H9 (cell line): ENCODE measurements at regions not wholly inside any gene's neighbourhood (a gene's known extent, or its start where the extent isn't known, plus 50 kb on each side); places are given as distances from the start of the nearest gene placed in this dataset.

ENCODE experiments used
- DNase-seq: peaks from one replicate; pipeline ENCODE4 v3.0.0-alpha.2; 2017
- H2AFZ ChIP-seq: one replicate; pipeline ENCODE4 v1.6.1; 2013; ENCODE audit warnings: mild to moderate bottlenecking, low read length, control low read depth, moderate library complexity
- H2AK5ac ChIP-seq: 2 replicates; pipeline ENCODE4 v1.6.1; 2013; ENCODE audit warnings: low read length, control low read depth, mixed read lengths; ENCODE audit not compliant: insufficient read length
- H2BK120ac ChIP-seq: one replicate; pipeline ENCODE4 v1.6.1; 2013; ENCODE audit warnings: low read depth, mild to moderate bottlenecking, low read length, control low read depth, inconsistent platforms; ENCODE audit not compliant: poor library complexity, severe bottlenecking
- H2BK12ac ChIP-seq: 2 replicates; pipeline ENCODE4 v1.6.1; 2013; ENCODE audit warnings: low read length, control low read depth, mixed read lengths, low read depth; ENCODE audit not compliant: insufficient read length
- H2BK15ac ChIP-seq: 2 replicates; pipeline ENCODE4 v1.6.1; 2013; ENCODE audit warnings: low read depth, low read length, control low read depth
- H2BK20ac ChIP-seq: one replicate; pipeline ENCODE4 v1.6.1; 2013; ENCODE audit warnings: low read depth, mild to moderate bottlenecking, low read length, control low read depth, inconsistent platforms; ENCODE audit not compliant: poor library complexity, severe bottlenecking
- H2BK5ac ChIP-seq: 2 replicates; pipeline ENCODE4 v1.6.1; 2013; ENCODE audit warnings: low read length, control low read depth, mixed read lengths; ENCODE audit not compliant: insufficient read length
- H3K14ac ChIP-seq: 2 replicates; pipeline ENCODE4 v1.6.1; 2013; ENCODE audit warnings: low read length, control low read depth; ENCODE audit not compliant: insufficient read depth
- H3K18ac ChIP-seq: 2 replicates; pipeline ENCODE4 v1.6.1; 2013; ENCODE audit warnings: low read depth, mild to moderate bottlenecking, mixed read lengths, low read length, control low read depth; ENCODE audit not compliant: insufficient read length
- H3K23ac ChIP-seq: 2 replicates; pipeline ENCODE4 v1.6.1; 2013; ENCODE audit warnings: low read length, control low read depth, mixed read lengths, low read depth; ENCODE audit not compliant: insufficient read length
- H3K23me2 ChIP-seq: 2 replicates; pipeline ENCODE4 v1.6.1; 2013; ENCODE audit warnings: low read depth, mild to moderate bottlenecking, mixed read lengths, low read length, control low read depth; ENCODE audit not compliant: insufficient read length, poor library complexity, severe bottlenecking
- H3K27ac ChIP-seq: 2 replicates; pipeline ENCODE4 v1.5.1; 2013; ENCODE audit warnings: low read length, control low read depth, mixed read lengths, low read depth; ENCODE audit not compliant: insufficient read length
- H3K27me3 ChIP-seq: 2 replicates; pipeline ENCODE4 v1.6.1; 2013; ENCODE audit warnings: low read length, control low read depth, inconsistent platforms; ENCODE audit not compliant: insufficient read depth
- H3K4ac ChIP-seq: 2 replicates; pipeline ENCODE4 v1.6.1; 2013; ENCODE audit warnings: low read depth, mild to moderate bottlenecking, control low read depth, inconsistent platforms, low read length, moderate library complexity
- H3K4me1 ChIP-seq: 2 replicates; pipeline ENCODE4 v1.6.1; 2013; ENCODE audit warnings: low read length, control low read depth, inconsistent platforms; ENCODE audit not compliant: insufficient read depth
- H3K4me2 ChIP-seq: 2 replicates; pipeline ENCODE4 v1.6.1; 2013; ENCODE audit warnings: low read length, control low read depth, mixed read lengths; ENCODE audit not compliant: insufficient read length, insufficient read depth
- H3K56ac ChIP-seq: 2 replicates; pipeline ENCODE4 v1.6.1; 2013; ENCODE audit warnings: low read depth, mild to moderate bottlenecking, mixed read lengths, low read length, control low read depth; ENCODE audit not compliant: insufficient read length
- H3K79me1 ChIP-seq: 2 replicates; pipeline ENCODE4 v1.6.1; 2013; ENCODE audit warnings: low read depth, mild to moderate bottlenecking, moderate library complexity, low read length, control low read depth, inconsistent platforms; ENCODE audit not compliant: insufficient read depth, poor library complexity, severe bottlenecking
- H3K79me2 ChIP-seq: 2 replicates; pipeline ENCODE4 v1.6.1; 2013; ENCODE audit warnings: low read length, control low read depth, inconsistent platforms; ENCODE audit not compliant: insufficient read depth
- H3K9ac ChIP-seq: 2 replicates; pipeline ENCODE4 v1.6.1; 2013; ENCODE audit warnings: low read length, control low read depth, mixed read lengths; ENCODE audit not compliant: insufficient read length; ENCODE audit errors: extremely low read depth
- H3K9me3 ChIP-seq: one replicate; pipeline ENCODE4 v1.6.1; 2013; ENCODE audit warnings: low read depth, low read length, inconsistent platforms; ENCODE audit not compliant: control insufficient read depth
- H3T11ph ChIP-seq: one replicate; pipeline ENCODE4 v1.6.1; 2013; ENCODE audit warnings: mild to moderate bottlenecking, low read length, control low read depth, inconsistent platforms
- H4K20me1 ChIP-seq: one replicate; pipeline ENCODE4 v1.6.1; 2013; ENCODE audit not compliant: control insufficient read depth, insufficient read length, insufficient read depth
- H4K5ac ChIP-seq: 2 replicates; pipeline ENCODE4 v1.6.1; 2013; ENCODE audit warnings: low read depth, mild to moderate bottlenecking, mixed read lengths, low read length, control low read depth; ENCODE audit not compliant: insufficient read length
- H4K8ac ChIP-seq: replicated peaks from 2 replicates; pipeline ENCODE4 v1.6.1; 2013; ENCODE audit warnings: low read length, control low read depth, mixed read lengths, low read depth; ENCODE audit not compliant: insufficient read length
- H4K91ac ChIP-seq: 2 replicates; pipeline ENCODE4 v1.6.1; 2013; ENCODE audit warnings: low read depth, mild to moderate bottlenecking, moderate library complexity, mixed read lengths, low read length, control low read depth; ENCODE audit not compliant: insufficient read length
- H3K27ac Mint-ChIP-seq, 3 experiments: 2 replicates in 2 of 3; 3 replicates in 1 of 3; pipeline ENCODE4 v1.8.0; 2020 to 2021; ENCODE audit warnings: mixed read lengths in 3 of 3, mild to moderate bottlenecking in 1 of 3, moderate library complexity in 1 of 3
- H3K27me3 Mint-ChIP-seq: 2 replicates; pipeline ENCODE4 v1.8.0; 2021; ENCODE audit warnings: low read depth, mild to moderate bottlenecking, moderate library complexity, mixed read lengths
- H3K36me3 Mint-ChIP-seq, 3 experiments: 2 replicates in 2 of 3; 3 replicates in 1 of 3; pipeline ENCODE4 v1.8.0; 2020 to 2021; ENCODE audit warnings: low read depth in 3 of 3, mixed read lengths in 3 of 3; ENCODE audit not compliant: insufficient read depth in 1 of 3
- H3K4me1 Mint-ChIP-seq, 2 experiments: 2 replicates each; pipeline ENCODE4 v1.8.0; 2020; ENCODE audit warnings: mixed read lengths in 2 of 2
- H3K4me3 Mint-ChIP-seq, 2 experiments: 2 replicates in 1 of 2; 3 replicates in 1 of 2; pipeline ENCODE4 v1.8.0; 2020 to 2021; ENCODE audit warnings: mild to moderate bottlenecking in 2 of 2, mixed read lengths in 2 of 2, moderate library complexity in 1 of 2
- H3K9me3 Mint-ChIP-seq, 2 experiments: 2 replicates in 1 of 2; 3 replicates in 1 of 2; pipeline ENCODE4 v1.8.0; 2020; ENCODE audit warnings: mild to moderate bottlenecking in 2 of 2, mixed read lengths in 2 of 2, moderate library complexity in 1 of 2
- WGBS: extraction: QIAGEN DNeasy Blood & Tissue Kit; methylation state at CpG from one replicate; pipeline ENCODE4 v1.1.7; 2013; ENCODE audit warnings: missing lambda C conversion rate, low lambda C conversion rate, mixed read lengths; ENCODE audit not compliant: insufficient read length; ENCODE audit errors: extremely low coverage; 5-methylcytosine and 5-hydroxymethylcytosine counted together
- TF ChIP-seq, protein P1 (sequence below): fragments of 200-600 bp; sonication (generic); conservative IDR thresholded peaks from 3 replicates; pipeline ENCODE4 v1.8.0; 2021; ENCODE audit warnings: antibody characterized with exemption, mild to moderate bottlenecking

DNA sequence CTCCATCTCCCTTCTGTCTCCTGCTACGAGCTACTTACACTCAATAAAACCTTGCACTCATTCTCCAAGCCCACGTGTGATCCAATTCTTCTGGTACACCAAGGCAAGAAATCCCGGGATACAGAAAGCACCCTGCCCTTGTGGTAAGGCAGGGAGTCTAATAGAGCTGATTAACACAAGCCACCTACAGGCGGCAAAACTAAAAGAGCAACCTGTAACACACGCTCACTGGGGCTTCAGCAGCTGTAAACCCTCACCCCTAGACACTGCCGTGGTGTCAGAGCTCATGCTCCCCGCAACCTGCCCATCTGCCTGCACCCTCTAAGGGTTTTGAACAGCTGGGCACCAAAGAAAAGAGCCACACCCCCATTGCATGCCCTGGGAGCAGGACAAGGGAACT, 755.4 kb upstream of the HTR2C start:
- Mint-ChIP-seq H3K27me3 (no peaks in the 10 kb centered on the region), H3K36me3 (peaks cover 27 to 57% (median 48%) of the 10 kb centered on the region in 3 experiments), H3K4me3 (no peak overlapping the region), H3K27ac (peak overlapping the region in 2 of 3 experiments; percentile 36 to 79; a peak in 4 of 7 replicates), H3K4me1 (peaks cover 25 to 26% of the 10 kb centered on the region in 2 experiments), H3K9me3 (peaks cover 5 to 10% of the 10 kb centered on the region in 2 experiments)
- H2AFZ ChIP-seq = no peak overlapping the region
- H2BK120ac ChIP-seq = no peak overlapping the region
- H4K20me1 ChIP-seq = no peaks in the 10 kb centered on the region
- no peak overlapping the region for H4K8ac ChIP-seq
- no peaks in the 10 kb centered on the region for H3K9me3 ChIP-seq
- H3K14ac ChIP-seq = no peak overlapping the region
- H3K9ac ChIP-seq = no peak overlapping the region
- H2BK5ac ChIP-seq = no peak overlapping the region
- no peaks in the 10 kb centered on the region for H3K27me3 ChIP-seq
- H3K4me2 ChIP-seq = no peak overlapping the region
- no peak overlapping the region for H2AK5ac ChIP-seq
- H3T11ph ChIP-seq = no peak overlapping the region
- TF ChIP-seq, protein P1, sequence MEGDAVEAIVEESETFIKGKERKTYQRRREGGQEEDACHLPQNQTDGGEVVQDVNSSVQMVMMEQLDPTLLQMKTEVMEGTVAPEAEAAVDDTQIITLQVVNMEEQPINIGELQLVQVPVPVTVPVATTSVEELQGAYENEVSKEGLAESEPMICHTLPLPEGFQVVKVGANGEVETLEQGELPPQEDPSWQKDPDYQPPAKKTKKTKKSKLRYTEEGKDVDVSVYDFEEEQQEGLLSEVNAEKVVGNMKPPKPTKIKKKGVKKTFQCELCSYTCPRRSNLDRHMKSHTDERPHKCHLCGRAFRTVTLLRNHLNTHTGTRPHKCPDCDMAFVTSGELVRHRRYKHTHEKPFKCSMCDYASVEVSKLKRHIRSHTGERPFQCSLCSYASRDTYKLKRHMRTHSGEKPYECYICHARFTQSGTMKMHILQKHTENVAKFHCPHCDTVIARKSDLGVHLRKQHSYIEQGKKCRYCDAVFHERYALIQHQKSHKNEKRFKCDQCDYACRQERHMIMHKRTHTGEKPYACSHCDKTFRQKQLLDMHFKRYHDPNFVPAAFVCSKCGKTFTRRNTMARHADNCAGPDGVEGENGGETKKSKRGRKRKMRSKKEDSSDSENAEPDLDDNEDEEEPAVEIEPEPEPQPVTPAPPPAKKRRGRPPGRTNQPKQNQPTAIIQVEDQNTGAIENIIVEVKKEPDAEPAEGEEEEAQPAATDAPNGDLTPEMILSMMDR = peak; percentile 42; the same call in 2 of the 3 replicates
- no peak overlapping the region for H3K56ac ChIP-seq
- H3K23me2 ChIP-seq = no peaks in the 10 kb centered on the region
- peaks cover 5% of the 10 kb centered on the region; the same call in 1 of the 2 replicates for H3K4me1 ChIP-seq
- H3K79me2 ChIP-seq = no peaks in the 10 kb centered on the region
- no peak overlapping the region for H4K5ac ChIP-seq
- no peak overlapping the region for H3K27ac ChIP-seq
- H4K91ac ChIP-seq = no peak overlapping the region
- H2BK15ac ChIP-seq = no peak overlapping the region
- H2BK20ac ChIP-seq = no peak overlapping the region
- no CpG with 5 or more reads among the region's 7 CpGs for WGBS
- H3K4ac ChIP-seq = no peak overlapping the region
- no peak overlapping the region for H2BK12ac ChIP-seq
- no peak overlapping the region for H3K18ac ChIP-seq
- no peak overlapping the region for H3K23ac ChIP-seq
- DNase-seq = peak; percentile 42
- H3K79me1 ChIP-seq = no peaks in the 10 kb centered on the region
